Uterus (tissue), 2 donors: ENCODE measurements at regions not wholly inside any gene's neighbourhood (a gene's known extent, or its start where the extent isn't known, plus 50 kb on each side); places are given as distances from the start of the nearest gene placed in this dataset.

ENCODE experiments used
- CTCF ChIP-seq, 4 experiments: fragments of 200-600 bp in 2 of 4; fragments of 450-650 bp in 2 of 4; sonication (generic) in 2 of 4; IDR thresholded peaks; one replicate each; pipeline ENCODE4 v1.5.1; 2016 to 2019; ENCODE audit warnings: antibody characterized with exemption in 4 of 4, mild to moderate bottlenecking in 2 of 4, moderate library complexity in 1 of 4
- POLR2A ChIP-seq, 2 donors: fragments of 450-650 bp; IDR thresholded peaks; one replicate each; pipeline ENCODE4 v1.6.1; 2016; ENCODE audit warnings: antibody characterized with exemption in 2 of 2, mild to moderate bottlenecking in 1 of 2, moderate library complexity in 1 of 2

DNA sequence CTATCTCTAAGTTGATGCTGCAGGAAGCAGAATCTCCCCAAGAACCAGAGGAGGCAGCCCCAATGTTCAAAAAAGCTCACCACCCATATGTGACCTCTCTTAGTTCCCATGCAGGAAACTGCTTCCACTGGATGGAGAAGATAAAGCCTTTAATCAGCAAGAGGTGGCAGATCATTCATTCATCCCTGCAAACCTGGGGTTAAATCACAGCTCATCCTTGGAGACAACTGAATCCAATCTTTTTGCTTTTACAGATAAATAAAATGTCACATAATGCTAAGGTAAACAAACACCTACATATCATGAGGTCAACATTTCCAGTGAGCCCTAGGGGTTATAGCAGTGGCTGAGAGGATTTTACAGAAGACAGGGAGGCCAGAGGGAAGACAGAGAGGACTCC is 112.7 kb upstream of the CD93 start:
- TF ChIP-seq CTCF (IDR thresholded peaks at IDR 0.05) (no peak), POLR2A (IDR thresholded peaks at IDR 0.05) (no peak)
